GM23338 (cell line): ENCODE measurements at regions not wholly inside any gene's neighbourhood (a gene's known extent, or its start where the extent isn't known, plus 50 kb on each side); places are given as distances from the start of the nearest gene placed in this dataset.

ENCODE experiments used
- ATAC-seq: fragments of 200-7000 bp; cut with Tn5 transposase; 3 replicates; pipeline ENCODE4 v1.9.1; 2020
- DNase-seq: peaks from one replicate; pipeline ENCODE4 v3.0.0-alpha.2; 2015; ENCODE audit warnings: low spot score
- H2AFZ ChIP-seq: fragments of 200-600 bp; sonication (generic); 2 replicates; pipeline ENCODE4 v1.8.0; 2016; ENCODE audit warnings: antibody characterized with exemption, mild to moderate bottlenecking, moderate library complexity
- H3F3A ChIP-seq: fragments of 200-600 bp; sonication (generic); replicated peaks from 2 replicates; pipeline ENCODE4 v1.8.0; 2017; ENCODE audit warnings: antibody characterized with exemption, mixed run types, low read depth
- H3K27ac ChIP-seq: fragments of 200-600 bp; sonication (generic); 2 replicates; pipeline ENCODE4 v1.6.1; 2016; ENCODE audit warnings: low read depth
- H3K27me3 ChIP-seq: fragments of 200-600 bp; sonication (generic); 2 replicates; pipeline ENCODE4 v1.8.0; 2016; ENCODE audit warnings: mild to moderate bottlenecking, mixed run types, moderate library complexity; ENCODE audit not compliant: insufficient read depth
- H3K36me3 ChIP-seq: fragments of 200-600 bp; sonication (generic); 2 replicates; pipeline ENCODE4 v1.8.0; 2016; ENCODE audit warnings: mild to moderate bottlenecking; ENCODE audit not compliant: insufficient read depth
- H3K4me1 ChIP-seq: fragments of 200-600 bp; sonication (generic); 2 replicates; pipeline ENCODE4 v1.8.0; 2016; ENCODE audit warnings: mild to moderate bottlenecking, moderate library complexity; ENCODE audit not compliant: insufficient read depth
- H3K4me2 ChIP-seq: fragments of 200-600 bp; sonication (generic); 2 replicates; pipeline ENCODE4 v1.7.1; 2017; ENCODE audit warnings: mixed run types
- H3K4me3 ChIP-seq: fragments of 200-600 bp; sonication (generic); 2 replicates; pipeline ENCODE4 v1.6.1; 2016; ENCODE audit warnings: mixed run types
- H3K79me2 ChIP-seq: fragments of 200-600 bp; sonication (generic); replicated peaks from 2 replicates; pipeline ENCODE4 v1.8.0; 2017; ENCODE audit warnings: mild to moderate bottlenecking; ENCODE audit not compliant: insufficient read depth
- H3K9me2 ChIP-seq: fragments of 200-600 bp; sonication (generic); 2 replicates; pipeline ENCODE4 v1.8.0; 2017; ENCODE audit not compliant: insufficient read depth
- H4K20me1 ChIP-seq: fragments of 200-600 bp; sonication (generic); replicated peaks from 2 replicates; pipeline ENCODE4 v1.8.0; 2017; ENCODE audit warnings: mild to moderate bottlenecking; ENCODE audit not compliant: insufficient read depth
- H3K27ac Mint-ChIP-seq: 2 replicates; pipeline ENCODE4 v1.8.0; 2020; ENCODE audit warnings: inconsistent platforms, mild to moderate bottlenecking, moderate library complexity, mixed read lengths
- H3K27me3 Mint-ChIP-seq: 3 replicates; pipeline ENCODE4 v1.8.0; 2022; ENCODE audit warnings: low read depth, mild to moderate bottlenecking, moderate library complexity, mixed read lengths, inconsistent platforms; ENCODE audit not compliant: insufficient read depth, poor library complexity
- H3K36me3 Mint-ChIP-seq: 3 replicates; pipeline ENCODE4 v1.8.0; 2021; ENCODE audit warnings: low read depth, mild to moderate bottlenecking, inconsistent platforms, moderate library complexity, mixed read lengths
- H3K4me1 Mint-ChIP-seq: 3 replicates; pipeline ENCODE4 v1.8.0; 2020; ENCODE audit warnings: mild to moderate bottlenecking, inconsistent platforms, mixed read lengths
- H3K4me3 Mint-ChIP-seq: 3 replicates; pipeline ENCODE4 v1.8.0; 2021; ENCODE audit warnings: moderate library complexity, mild to moderate bottlenecking, inconsistent platforms, mixed read lengths
- H3K9me3 Mint-ChIP-seq: 3 replicates; pipeline ENCODE4 v1.8.0; 2020; ENCODE audit warnings: moderate library complexity, mild to moderate bottlenecking, inconsistent platforms, mixed read lengths
- CREB1 ChIP-seq: fragments of 250-450 bp; sonication (Bioruptor Pico); IDR thresholded peaks from 2 replicates; pipeline ENCODE4 v1.5.0; 2020; ENCODE audit warnings: low read depth, mild to moderate bottlenecking, moderate library complexity
- CTCF ChIP-seq, 2 experiments: fragments of 200-600 bp in 1 of 2; sonication (generic) in 1 of 2; conservative IDR thresholded peaks; 2 replicates each; pipeline versions ENCODE4 v1.5.1 to v1.6.1; 2016 to 2017; ENCODE audit warnings: antibody characterized with exemption in 2 of 2, low read depth in 2 of 2, mild to moderate bottlenecking in 2 of 2, moderate library complexity in 1 of 2
- ETS1 ChIP-seq: IDR thresholded peaks from 2 replicates; pipeline ENCODE4 v1.6.1; 2016; ENCODE audit warnings: antibody characterized with exemption
- EZH2 ChIP-seq: fragments of 200-600 bp; sonication (generic); IDR thresholded peaks from one replicate; pipeline ENCODE4 v1.8.0; 2017; ENCODE audit warnings: antibody characterized with exemption, mild to moderate bottlenecking, low read depth; ENCODE audit not compliant: unreplicated experiment
- EZH2phosphoT487 ChIP-seq: fragments of 200-600 bp; sonication (generic); IDR thresholded peaks from one replicate; pipeline ENCODE4 v1.8.1; 2018; ENCODE audit warnings: antibody characterized with exemption; ENCODE audit not compliant: unreplicated experiment
- JUNB ChIP-seq: IDR thresholded peaks from one replicate; pipeline ENCODE4 v1.6.1; 2016; ENCODE audit warnings: antibody characterized with exemption; ENCODE audit not compliant: unreplicated experiment
- NANOG ChIP-seq: IDR thresholded peaks from 2 replicates; pipeline ENCODE4 v1.6.1; 2016; ENCODE audit warnings: antibody characterized with exemption, borderline replicate concordance
- POLR2AphosphoS5 ChIP-seq: IDR thresholded peaks from 2 replicates; pipeline ENCODE4 v1.6.1; 2016; ENCODE audit warnings: antibody characterized with exemption, low read depth
- REST ChIP-seq: IDR thresholded peaks from one replicate; pipeline ENCODE4 v1.6.1; 2018; ENCODE audit warnings: antibody characterized with exemption; ENCODE audit not compliant: unreplicated experiment
- STAT1 ChIP-seq: IDR thresholded peaks from one replicate; pipeline ENCODE4 v1.6.1; 2016; ENCODE audit warnings: antibody characterized with exemption; ENCODE audit not compliant: unreplicated experiment
- ZNF114 ChIP-seq: fragments of 250-450 bp; sonication (Bioruptor Pico); IDR thresholded peaks from 2 replicates; pipeline ENCODE4 v1.5.0; 2020; ENCODE audit warnings: mild to moderate bottlenecking, moderate library complexity
- ZNF331 ChIP-seq: fragments of 250-450 bp; sonication (Bioruptor Pico); IDR thresholded peaks from 2 replicates; pipeline ENCODE4 v1.5.0; 2020; ENCODE audit warnings: low read depth, mild to moderate bottlenecking, moderate library complexity
- ZNF462 ChIP-seq: fragments of 250-450 bp; sonication (Bioruptor Pico); IDR thresholded peaks from 2 replicates; pipeline ENCODE4 v1.5.0; 2020; ENCODE audit warnings: mild to moderate bottlenecking, moderate library complexity

- Histone ChIP-seq H3K4me2 (no peak overlapping the region), H3K4me3 (no peak overlapping the region), H3K4me1 (no peaks in the 10 kb centered on the region), H3F3A (no peaks in the 10 kb centered on the region), H3K79me2 (no peaks in the 10 kb centered on the region), H3K27ac (no peak overlapping the region), H3K9me2 (peaks cover 7% of the 10 kb centered on the region; the same call in 1 of the 2 replicates), H3K27me3 (no peaks in the 10 kb centered on the region), H2AFZ (peak overlapping the region; percentile 85; the same call in 1 of the 2 replicates), H3K36me3 (no peaks in the 10 kb centered on the region), H4K20me1 (no peaks in the 10 kb centered on the region)
- ATAC-seq (no peak), DNase-seq (no peak)
- H3K27ac Mint-ChIP-seq = no peak overlapping the region
- H3K27me3 Mint-ChIP-seq = no peaks in the 10 kb centered on the region
- H3K9me3 Mint-ChIP-seq = no peaks in the 10 kb centered on the region
- no peaks in the 10 kb centered on the region for H3K36me3 Mint-ChIP-seq
- TF ChIP-seq ZNF331 (CRISPR knock-in tag) = no peak
- no peak for TF ChIP-seq EZH2phosphoT487
- no peak for TF ChIP-seq NANOG
- no peak for TF ChIP-seq CTCF (conservative IDR thresholded peaks at IDR 0.05; ENCODE audit: low read depth in 2 of 2)
- TF ChIP-seq REST = no peak
- no peak for TF ChIP-seq ZNF114 (CRISPR knock-in tag)
- TF ChIP-seq EZH2 = no peak
- TF ChIP-seq ETS1 = no peak
- TF ChIP-seq CREB1 (CRISPR knock-in tag) = no peak
- TF ChIP-seq JUNB = no peak
- TF ChIP-seq ZNF462 (CRISPR knock-in tag) = no peak
- no peak for TF ChIP-seq STAT1
- TF ChIP-seq POLR2AphosphoS5 = no peak
- no peak overlapping the region for H3K4me3 Mint-ChIP-seq
- no peaks in the 10 kb centered on the region for H3K4me1 Mint-ChIP-seq
Measured at GRCh38 chr11:130529366-130529765, 80.9 kb downstream of the ADAMTS15 start.
